ENCODE measurements at regions not wholly inside any gene's neighbourhood (a gene's known extent, or its start where the extent isn't known, plus 50 kb on each side); places are given as distances from the start of the nearest gene placed in this dataset.
A peak's percentile ranks its signal among the peaks of the same experiment; 100 is the strongest.
"Not testable (repeated sequence)": the region's sequence is repeated elsewhere in the genome, so short reads cannot be mapped to it uniquely, and the experiment has no call there.

GRCh38 chrX:63217549-63217948, 133.6 kb downstream of the SPIN4 start:
- ATAC-seq (ENCODE audit: low FRiP score in 2 of 2); H3K4me3 ChIP-seq; DNase-seq; H3K27ac ChIP-seq; H3K4me1 ChIP-seq; H3K27me3 ChIP-seq; H3K36me3 ChIP-seq; H3K9me3 ChIP-seq: not testable (repeated sequence)
- WGBS, 2 donors, result no CpG with 5 or more reads among the region's 1 CpG

GRCh38 chrX:63209645-63210044, 141.5 kb downstream of the SPIN4 start:
- H3K36me3 ChIP-seq, H3K4me3 ChIP-seq, H3K4me1 ChIP-seq, DNase-seq, H3K9me3 ChIP-seq, H3K27ac ChIP-seq, H3K27me3 ChIP-seq: not testable (repeated sequence)
- peak in 1 of 2 donors; percentile 73 for ATAC-seq (ENCODE audit: low FRiP score in 2 of 2)
- WGBS, 2 donors, result no CpG with 5 or more reads among the region's 1 CpG

GRCh38 chrX:63209128-63209527, 142.0 kb downstream of the SPIN4 start:
- H3K4me3 ChIP-seq, H3K27ac ChIP-seq, H3K36me3 ChIP-seq, H3K4me1 ChIP-seq, DNase-seq, H3K27me3 ChIP-seq, H3K9me3 ChIP-seq: not testable (repeated sequence)
- no CpG with 5 or more reads among the region's 4 CpGs for WGBS, 2 donors
- ATAC-seq (ENCODE audit: low FRiP score in 2 of 2), result peak in 1 of 2 donors; percentile 32

- no CpG with 5 or more reads among the region's 7 CpGs for WGBS, 2 donors
Observed at GRCh38 chrX:63204266-63205074, 146.7 kb downstream of the SPIN4 start.

GRCh38 chrX:63201987-63202386, 149.1 kb downstream of the SPIN4 start:
- not testable (repeated sequence) for H3K36me3 ChIP-seq; DNase-seq; H3K27ac ChIP-seq; ATAC-seq (ENCODE audit: low FRiP score in 2 of 2); H3K4me3 ChIP-seq; H3K9me3 ChIP-seq; H3K27me3 ChIP-seq; H3K4me1 ChIP-seq
- WGBS, 2 donors, result no CpG with 5 or more reads among the region's 4 CpGs

More at GRCh38 chrX:63204266-63205074, 146.7 kb downstream of the SPIN4 start:
- not testable (repeated sequence) for H3K4me1 ChIP-seq, H3K9me3 ChIP-seq, H3K36me3 ChIP-seq, H3K27ac ChIP-seq, H3K27me3 ChIP-seq, H3K4me3 ChIP-seq, DNase-seq
- ATAC-seq (ENCODE audit: low FRiP score in 2 of 2), result peak; percentile 83 to 88

GRCh38 chrX:63198693-63199092, 152.4 kb downstream of the SPIN4 start:
- ATAC-seq (ENCODE audit: low FRiP score in 2 of 2); H3K27me3 ChIP-seq; H3K4me1 ChIP-seq; H3K27ac ChIP-seq; H3K9me3 ChIP-seq; H3K36me3 ChIP-seq; H3K4me3 ChIP-seq; DNase-seq: not testable (repeated sequence)
- no CpG with 5 or more reads among the region's 3 CpGs for WGBS, 2 donors

- WGBS, 2 donors, result 84 to 93% methylated on average over 3 to 29 of the region's 29 CpGs
- H3K27me3 ChIP-seq; H3K4me3 ChIP-seq; H3K36me3 ChIP-seq; ATAC-seq (ENCODE audit: low FRiP score in 2 of 2); H3K4me1 ChIP-seq; H3K27ac ChIP-seq; H3K9me3 ChIP-seq: not testable (repeated sequence)
- peak in 1 of 2 donors; percentile 49 for DNase-seq
Observed at GRCh38 chrX:63192366-63193041, 158.6 kb downstream of the SPIN4 start.

GRCh38 chrX:63186137-63186536, 165.0 kb downstream of the SPIN4 start:
- no peak overlapping the region for H3K27ac ChIP-seq
- H3K27me3 ChIP-seq, result no peaks in the 10 kb centered on the region
- H3K9me3 ChIP-seq, result no peaks in the 10 kb centered on the region
- DNase-seq (no peak), ATAC-seq (ENCODE audit: low FRiP score in 2 of 2) (no peak)
- no peak overlapping the region for H3K4me3 ChIP-seq
- no peaks in the 10 kb centered on the region for H3K36me3 ChIP-seq
- no peaks in the 10 kb centered on the region for H3K4me1 ChIP-seq
- 40 to 85% methylated on average over 1 of the region's 1 CpG for WGBS, 2 donors
- TF ChIP-seq POLR2A (IDR thresholded peaks at IDR 0.05), result no peak
- no peak for TF ChIP-seq CTCF (IDR thresholded peaks at IDR 0.05)
- TF ChIP-seq POLR2AphosphoS5 (IDR thresholded peaks at IDR 0.05), result no peak
- TF ChIP-seq EP300 (IDR thresholded peaks at IDR 0.05), result no peak

- ATAC-seq (ENCODE audit: low FRiP score in 2 of 2); H3K36me3 ChIP-seq; DNase-seq; H3K4me3 ChIP-seq; H3K27ac ChIP-seq; H3K27me3 ChIP-seq; H3K9me3 ChIP-seq; H3K4me1 ChIP-seq: not testable (repeated sequence)
- WGBS, 2 donors, result no CpG with 5 or more reads among the region's 3 CpGs
Observed at GRCh38 chrX:63179852-63180251, 171.3 kb downstream of the SPIN4 start.

GRCh38 chrX:63176578-63176977, 174.6 kb downstream of the SPIN4 start:
- WGBS, 2 donors, result no CpG with 5 or more reads among the region's 4 CpGs
- H3K27ac ChIP-seq; DNase-seq; H3K27me3 ChIP-seq; ATAC-seq (ENCODE audit: low FRiP score in 2 of 2); H3K4me3 ChIP-seq; H3K9me3 ChIP-seq; H3K36me3 ChIP-seq; H3K4me1 ChIP-seq: not testable (repeated sequence)

- not testable (repeated sequence) for H3K9me3 ChIP-seq, H3K36me3 ChIP-seq, H3K4me1 ChIP-seq, H3K27ac ChIP-seq, DNase-seq, H3K4me3 ChIP-seq, H3K27me3 ChIP-seq
- ATAC-seq (ENCODE audit: low FRiP score in 2 of 2), result peak; percentile 81 to 82
- no CpG with 5 or more reads among the region's 8 CpGs for WGBS, 2 donors
Observed at GRCh38 chrX:63173841-63174718, 177.1 kb downstream of the SPIN4 start.

All from upper lobe of left lung (tissue), 6 donors.